ENCODE measurements at regions not wholly inside any gene's neighbourhood (a gene's known extent, or its start where the extent isn't known, plus 50 kb on each side); places are given as distances from the start of the nearest gene placed in this dataset.

- no peak for DNase-seq (ENCODE audit: insufficient read length, low spot score)
These were observed 115.8 kb upstream of the SIX3 start for GRCh38 chr2:44825702-44826101.

GRCh38 chr2:44826601-44827000 lies 114.9 kb upstream of the SIX3 start:
- no peak for FAIRE-seq
- no peak for TF ChIP-seq POLR2A (IDR thresholded peaks at IDR 0.05; ENCODE audit: low read depth, low read length)
- no peak for TF ChIP-seq POLR2AphosphoS5 (IDR thresholded peaks at IDR 0.05; ENCODE audit: low read depth, low read length)
- TF ChIP-seq POU2F2 (IDR thresholded peaks at IDR 0.05; ENCODE audit: low read depth, low read length) = no peak
- TF ChIP-seq SPI1 (IDR thresholded peaks at IDR 0.05; ENCODE audit: low read depth, low read length) = no peak
- no peak for TF ChIP-seq TAF1 (IDR thresholded peaks at IDR 0.05; ENCODE audit: low read depth, low read length)
- TF ChIP-seq PAX5 (IDR thresholded peaks at IDR 0.05; ENCODE audit: insufficient read depth, low read length, severe bottlenecking) = no peak

More at GRCh38 chr2:44825702-44826101, 115.8 kb upstream of the SIX3 start:
- FAIRE-seq = no peak
- TF ChIP-seq PAX5 (IDR thresholded peaks at IDR 0.05; ENCODE audit: insufficient read depth, low read length, severe bottlenecking) (no peak), TAF1 (IDR thresholded peaks at IDR 0.05; ENCODE audit: low read depth, low read length) (no peak), SPI1 (IDR thresholded peaks at IDR 0.05; ENCODE audit: low read depth, low read length) (no peak), POU2F2 (IDR thresholded peaks at IDR 0.05; ENCODE audit: low read depth, low read length) (no peak), POLR2A (IDR thresholded peaks at IDR 0.05; ENCODE audit: low read depth, low read length) (no peak), POLR2AphosphoS5 (IDR thresholded peaks at IDR 0.05; ENCODE audit: low read depth, low read length) (no peak)

GRCh38 chr2:44829771-44830170 lies 111.7 kb upstream of the SIX3 start:
- DNase-seq (ENCODE audit: insufficient read length, low spot score) = no peak
- TF ChIP-seq POU2F2 (IDR thresholded peaks at IDR 0.05; ENCODE audit: low read depth, low read length) = no peak
- no peak for TF ChIP-seq POLR2AphosphoS5 (IDR thresholded peaks at IDR 0.05; ENCODE audit: low read depth, low read length)
- TF ChIP-seq TAF1 (IDR thresholded peaks at IDR 0.05; ENCODE audit: low read depth, low read length) = no peak
- TF ChIP-seq SPI1 (IDR thresholded peaks at IDR 0.05; ENCODE audit: low read depth, low read length) = no peak
- no peak for TF ChIP-seq POLR2A (IDR thresholded peaks at IDR 0.05; ENCODE audit: low read depth, low read length)
- no peak for TF ChIP-seq PAX5 (IDR thresholded peaks at IDR 0.05; ENCODE audit: insufficient read depth, low read length, severe bottlenecking)
- no peak for FAIRE-seq

More at GRCh38 chr2:44826601-44827000, 114.9 kb upstream of the SIX3 start:
- DNase-seq (ENCODE audit: insufficient read length, low spot score) = no peak

GRCh38 chr2:44833171-44834069 lies 108.1 kb upstream of the SIX3 start:
- FAIRE-seq = peak; percentile 79
- DNase-seq (ENCODE audit: insufficient read length, low spot score) = no peak
- TF ChIP-seq SPI1 (IDR thresholded peaks at IDR 0.05; ENCODE audit: low read depth, low read length) (peak; percentile 65), POLR2AphosphoS5 (IDR thresholded peaks at IDR 0.05; ENCODE audit: low read depth, low read length) (no peak), POLR2A (IDR thresholded peaks at IDR 0.05; ENCODE audit: low read depth, low read length) (no peak), TAF1 (IDR thresholded peaks at IDR 0.05; ENCODE audit: low read depth, low read length) (no peak), POU2F2 (IDR thresholded peaks at IDR 0.05; ENCODE audit: low read depth, low read length) (no peak), PAX5 (IDR thresholded peaks at IDR 0.05; ENCODE audit: insufficient read depth, low read length, severe bottlenecking) (peak; percentile 93)

GRCh38 chr2:44834656-44835055 lies 106.8 kb upstream of the SIX3 start:
- TF ChIP-seq POU2F2 (IDR thresholded peaks at IDR 0.05; ENCODE audit: low read depth, low read length) = no peak
- no peak for TF ChIP-seq SPI1 (IDR thresholded peaks at IDR 0.05; ENCODE audit: low read depth, low read length)
- no peak for TF ChIP-seq PAX5 (IDR thresholded peaks at IDR 0.05; ENCODE audit: insufficient read depth, low read length, severe bottlenecking)
- no peak for TF ChIP-seq TAF1 (IDR thresholded peaks at IDR 0.05; ENCODE audit: low read depth, low read length)
- TF ChIP-seq POLR2A (IDR thresholded peaks at IDR 0.05; ENCODE audit: low read depth, low read length) = no peak
- TF ChIP-seq POLR2AphosphoS5 (IDR thresholded peaks at IDR 0.05; ENCODE audit: low read depth, low read length) = no peak
- DNase-seq (ENCODE audit: insufficient read length, low spot score) (no peak), FAIRE-seq (no peak)

GRCh38 chr2:44836174-44836573 lies 105.3 kb upstream of the SIX3 start:
- DNase-seq (ENCODE audit: insufficient read length, low spot score) (no peak), FAIRE-seq (peak; percentile 28)
- TF ChIP-seq TAF1 (IDR thresholded peaks at IDR 0.05; ENCODE audit: low read depth, low read length) (no peak), POLR2AphosphoS5 (IDR thresholded peaks at IDR 0.05; ENCODE audit: low read depth, low read length) (no peak), PAX5 (IDR thresholded peaks at IDR 0.05; ENCODE audit: insufficient read depth, low read length, severe bottlenecking) (no peak), SPI1 (IDR thresholded peaks at IDR 0.05; ENCODE audit: low read depth, low read length) (no peak), POLR2A (IDR thresholded peaks at IDR 0.05; ENCODE audit: low read depth, low read length) (no peak), POU2F2 (IDR thresholded peaks at IDR 0.05; ENCODE audit: low read depth, low read length) (no peak)

- DNase-seq (ENCODE audit: insufficient read length, low spot score) (no peak), FAIRE-seq (no peak)
- TF ChIP-seq SPI1 (IDR thresholded peaks at IDR 0.05; ENCODE audit: low read depth, low read length) (no peak), POU2F2 (IDR thresholded peaks at IDR 0.05; ENCODE audit: low read depth, low read length) (no peak), POLR2A (IDR thresholded peaks at IDR 0.05; ENCODE audit: low read depth, low read length) (no peak), PAX5 (IDR thresholded peaks at IDR 0.05; ENCODE audit: insufficient read depth, low read length, severe bottlenecking) (no peak), TAF1 (IDR thresholded peaks at IDR 0.05; ENCODE audit: low read depth, low read length) (no peak), POLR2AphosphoS5 (IDR thresholded peaks at IDR 0.05; ENCODE audit: low read depth, low read length) (no peak)
These were observed 104.6 kb upstream of the SIX3 start for GRCh38 chr2:44836916-44837315.

GRCh38 chr2:44838116-44838790 lies 103.2 kb upstream of the SIX3 start:
- FAIRE-seq = peak; percentile 66
- DNase-seq (ENCODE audit: insufficient read length, low spot score) = no peak
- TF ChIP-seq TAF1 (IDR thresholded peaks at IDR 0.05; ENCODE audit: low read depth, low read length) = no peak
- no peak for TF ChIP-seq SPI1 (IDR thresholded peaks at IDR 0.05; ENCODE audit: low read depth, low read length)
- no peak for TF ChIP-seq POU2F2 (IDR thresholded peaks at IDR 0.05; ENCODE audit: low read depth, low read length)
- TF ChIP-seq POLR2A (IDR thresholded peaks at IDR 0.05; ENCODE audit: low read depth, low read length) = no peak

GRCh38 chr2:44839370-44839769 lies 102.1 kb upstream of the SIX3 start:
- DNase-seq (ENCODE audit: insufficient read length, low spot score) (no peak), FAIRE-seq (no peak)
- TF ChIP-seq SPI1 (IDR thresholded peaks at IDR 0.05; ENCODE audit: low read depth, low read length) = no peak
- TF ChIP-seq PAX5 (IDR thresholded peaks at IDR 0.05; ENCODE audit: insufficient read depth, low read length, severe bottlenecking) = no peak
- no peak for TF ChIP-seq POU2F2 (IDR thresholded peaks at IDR 0.05; ENCODE audit: low read depth, low read length)
- TF ChIP-seq TAF1 (IDR thresholded peaks at IDR 0.05; ENCODE audit: low read depth, low read length) = no peak
- no peak for TF ChIP-seq POLR2AphosphoS5 (IDR thresholded peaks at IDR 0.05; ENCODE audit: low read depth, low read length)
- TF ChIP-seq POLR2A (IDR thresholded peaks at IDR 0.05; ENCODE audit: low read depth, low read length) = no peak
